ENCODE measurements at regions not wholly inside any gene's neighbourhood (a gene's known extent, or its start where the extent isn't known, plus 50 kb on each side); places are given as distances from the start of the nearest gene placed in this dataset.

- Histone ChIP-seq H3K9me3 (replicated peaks) (no peaks in the 10 kb centered on the region), H3K4me3 (no peak overlapping the region), H3K4me1 (replicated peaks) (no peaks in the 10 kb centered on the region), H3K36me3 (no peaks in the 10 kb centered on the region), H3K27me3 (replicated peaks) (no peaks in the 10 kb centered on the region), H3K27ac (no peak overlapping the region)
- DNase-seq (ENCODE audit: low read depth in 1 of 2, low spot score in 2 of 2) = no peak
These were observed 197.0 kb upstream of the CADM1 start for GRCh38 chr11:115700981-115701875.

- no peaks in the 10 kb centered on the region for H3K4me1 ChIP-seq (replicated peaks)
- H3K9me3 ChIP-seq (replicated peaks) = no peaks in the 10 kb centered on the region
- no peaks in the 10 kb centered on the region for H3K36me3 ChIP-seq
- no peak overlapping the region for H3K4me3 ChIP-seq
- no peaks in the 10 kb centered on the region for H3K27me3 ChIP-seq (replicated peaks)
- DNase-seq (ENCODE audit: low read depth in 1 of 2, low spot score in 2 of 2) = no peak
- no peak overlapping the region for H3K27ac ChIP-seq
These were observed 196.3 kb upstream of the CADM1 start for GRCh38 chr11:115700496-115700895.

DNA sequence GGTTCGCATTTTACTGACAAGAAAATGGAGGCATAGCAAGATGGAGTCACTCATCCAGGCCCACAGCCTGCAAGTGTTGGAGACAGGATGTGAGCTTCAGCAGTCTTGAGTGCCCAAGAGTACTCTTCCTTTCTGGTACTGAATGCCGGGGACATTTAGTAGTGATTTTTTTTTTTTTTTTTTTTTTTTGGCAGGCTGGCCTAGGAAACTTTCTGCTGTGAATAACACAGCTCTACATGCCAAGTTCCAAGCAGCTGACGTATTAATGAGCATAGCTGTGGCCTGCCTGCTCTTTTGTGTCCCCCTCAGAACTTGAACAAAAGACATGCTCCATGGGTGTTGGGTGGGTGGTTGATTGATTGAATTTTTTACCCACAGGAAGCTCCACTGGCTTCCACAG lies 195.5 kb upstream of the CADM1 start:
- Histone ChIP-seq H3K36me3 (no peaks in the 10 kb centered on the region), H3K4me1 (replicated peaks) (no peaks in the 10 kb centered on the region), H3K27ac (no peak overlapping the region), H3K27me3 (replicated peaks) (no peaks in the 10 kb centered on the region), H3K4me3 (no peak overlapping the region), H3K9me3 (replicated peaks) (no peaks in the 10 kb centered on the region)
- DNase-seq (ENCODE audit: low read depth in 1 of 2, low spot score in 2 of 2) = no peak

- no peaks in the 10 kb centered on the region for H3K9me3 ChIP-seq (replicated peaks)
- no peaks in the 10 kb centered on the region for H3K36me3 ChIP-seq
- no peaks in the 10 kb centered on the region for H3K27me3 ChIP-seq (replicated peaks)
- no peak for DNase-seq (ENCODE audit: low read depth in 1 of 2, low spot score in 2 of 2)
- no peak overlapping the region for H3K27ac ChIP-seq
- no peak overlapping the region for H3K4me3 ChIP-seq
- H3K4me1 ChIP-seq (replicated peaks) = no peaks in the 10 kb centered on the region
These were observed 195.1 kb upstream of the CADM1 start for GRCh38 chr11:115699326-115699725.

- H3K4me1 ChIP-seq (replicated peaks) = no peaks in the 10 kb centered on the region
- H3K4me3 ChIP-seq = no peak overlapping the region
- H3K27me3 ChIP-seq (replicated peaks) = no peaks in the 10 kb centered on the region
- H3K27ac ChIP-seq = no peak overlapping the region
- H3K9me3 ChIP-seq (replicated peaks) = no peaks in the 10 kb centered on the region
- H3K36me3 ChIP-seq = no peaks in the 10 kb centered on the region
- no peak for DNase-seq (ENCODE audit: low read depth in 1 of 2, low spot score in 2 of 2)
These were observed 194.0 kb upstream of the CADM1 start for GRCh38 chr11:115698243-115698642.

DNA sequence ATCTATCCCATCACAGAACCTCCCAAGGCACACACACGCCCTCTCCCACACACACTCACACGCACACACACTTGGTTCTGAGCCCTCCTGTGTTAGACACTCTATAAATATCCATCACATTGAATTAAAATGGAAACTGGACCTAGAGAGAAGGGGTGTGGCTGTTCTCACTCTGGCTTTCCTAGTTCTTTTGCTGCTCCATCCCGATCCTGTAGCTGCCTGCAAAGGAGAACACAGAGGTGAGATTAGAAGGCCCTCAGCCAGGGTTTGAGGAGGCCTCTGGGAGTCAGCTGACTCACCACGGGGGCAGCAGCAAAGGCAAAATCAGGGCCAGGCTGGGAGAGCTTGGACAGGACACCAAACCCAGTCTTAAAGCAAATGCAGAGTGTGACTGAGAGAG lies 192.3 kb upstream of the CADM1 start:
- no peaks in the 10 kb centered on the region for H3K36me3 ChIP-seq
- no peak overlapping the region for H3K4me3 ChIP-seq
- no peaks in the 10 kb centered on the region for H3K9me3 ChIP-seq (replicated peaks)
- H3K4me1 ChIP-seq (replicated peaks) = no peaks in the 10 kb centered on the region
- DNase-seq (ENCODE audit: low read depth in 1 of 2, low spot score in 2 of 2) = no peak
- H3K27ac ChIP-seq = no peak overlapping the region
- no peaks in the 10 kb centered on the region for H3K27me3 ChIP-seq (replicated peaks)

GRCh38 chr11:115695677-115696364 lies 191.6 kb upstream of the CADM1 start:
- Histone ChIP-seq H3K9me3 (replicated peaks) (no peaks in the 10 kb centered on the region), H3K4me1 (replicated peaks) (no peaks in the 10 kb centered on the region), H3K27me3 (replicated peaks) (no peaks in the 10 kb centered on the region), H3K4me3 (no peak overlapping the region), H3K36me3 (no peaks in the 10 kb centered on the region), H3K27ac (no peak overlapping the region)
- no peak for DNase-seq (ENCODE audit: low read depth in 1 of 2, low spot score in 2 of 2)

GRCh38 chr11:115693002-115693401 lies 188.8 kb upstream of the CADM1 start:
- H3K27me3 ChIP-seq (replicated peaks) = no peaks in the 10 kb centered on the region
- no peak overlapping the region for H3K4me3 ChIP-seq
- no peaks in the 10 kb centered on the region for H3K9me3 ChIP-seq (replicated peaks)
- H3K4me1 ChIP-seq (replicated peaks) = no peaks in the 10 kb centered on the region
- H3K36me3 ChIP-seq = no peaks in the 10 kb centered on the region
- H3K27ac ChIP-seq = no peak overlapping the region
- no peak for DNase-seq (ENCODE audit: low read depth in 1 of 2, low spot score in 2 of 2)

DNA sequence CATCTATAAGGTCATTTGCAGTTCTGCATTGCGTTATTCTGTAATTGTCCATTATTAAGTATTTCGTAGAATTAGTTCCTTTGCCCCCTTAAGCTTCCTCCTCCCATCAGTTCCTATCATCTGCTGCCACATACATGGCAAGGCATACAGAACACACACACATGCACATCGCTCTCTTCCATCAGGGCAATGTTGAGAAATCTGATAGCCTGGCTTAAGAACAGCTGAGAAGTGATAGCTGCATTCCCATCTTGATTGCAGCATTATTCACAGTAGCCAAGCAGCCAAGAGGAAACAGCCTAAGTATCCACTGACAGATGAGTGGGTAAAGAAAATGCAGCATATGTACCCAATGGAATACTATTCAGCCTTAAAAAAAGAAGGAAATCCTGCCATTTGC lies 186.8 kb upstream of the CADM1 start:
- H3K4me1 ChIP-seq (replicated peaks) = no peaks in the 10 kb centered on the region
- no peaks in the 10 kb centered on the region for H3K36me3 ChIP-seq
- H3K27me3 ChIP-seq (replicated peaks) = no peaks in the 10 kb centered on the region
- H3K4me3 ChIP-seq = no peak overlapping the region
- no peaks in the 10 kb centered on the region for H3K9me3 ChIP-seq (replicated peaks)
- H3K27ac ChIP-seq = no peak overlapping the region
- no peak for DNase-seq (ENCODE audit: low read depth in 1 of 2, low spot score in 2 of 2)

DNA sequence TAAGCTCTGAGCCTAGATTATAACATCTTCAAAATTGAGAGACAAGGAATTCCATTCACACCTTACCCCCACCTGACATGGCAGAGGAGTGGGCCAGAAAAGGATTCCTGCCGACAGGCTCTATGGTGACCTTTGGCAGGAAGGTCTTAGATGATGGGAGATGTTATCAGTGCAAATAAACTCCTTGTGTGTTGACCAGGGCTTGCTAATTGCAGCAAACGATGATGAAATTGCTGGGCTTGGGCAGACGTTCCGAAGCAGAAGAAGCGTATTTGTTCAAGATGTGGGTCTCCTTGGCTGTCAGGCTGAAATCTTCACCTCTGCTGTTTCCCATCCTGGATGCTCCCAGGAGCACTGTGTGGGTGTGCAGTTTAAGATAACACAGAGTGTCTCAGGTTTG lies 183.7 kb upstream of the CADM1 start:
- Histone ChIP-seq H3K4me3 (no peak overlapping the region), H3K4me1 (replicated peaks) (no peaks in the 10 kb centered on the region), H3K27ac (no peak overlapping the region), H3K36me3 (no peaks in the 10 kb centered on the region), H3K9me3 (replicated peaks) (no peaks in the 10 kb centered on the region), H3K27me3 (replicated peaks) (no peaks in the 10 kb centered on the region)
- DNase-seq (ENCODE audit: low read depth in 1 of 2, low spot score in 2 of 2) = no peak

- DNase-seq (ENCODE audit: low read depth in 1 of 2, low spot score in 2 of 2) = no peak
These were observed 180.5 kb upstream of the CADM1 start for GRCh38 chr11:115684699-115685098.

GRCh38 chr11:115684135-115684534 lies 179.9 kb upstream of the CADM1 start:
- H3K4me3 ChIP-seq = no peak overlapping the region
- H3K9me3 ChIP-seq (replicated peaks) = no peaks in the 10 kb centered on the region
- DNase-seq (ENCODE audit: low read depth in 1 of 2, low spot score in 2 of 2) = no peak
- no peaks in the 10 kb centered on the region for H3K36me3 ChIP-seq
- no peak overlapping the region for H3K27ac ChIP-seq
- H3K4me1 ChIP-seq (replicated peaks) = no peaks in the 10 kb centered on the region
- H3K27me3 ChIP-seq (replicated peaks) = no peaks in the 10 kb centered on the region

More at GRCh38 chr11:115684699-115685098, 180.5 kb upstream of the CADM1 start:
- Histone ChIP-seq H3K4me1 (replicated peaks) (no peaks in the 10 kb centered on the region), H3K36me3 (no peaks in the 10 kb centered on the region), H3K27me3 (replicated peaks) (no peaks in the 10 kb centered on the region), H3K27ac (no peak overlapping the region), H3K9me3 (replicated peaks) (no peaks in the 10 kb centered on the region), H3K4me3 (no peak overlapping the region)

DNA sequence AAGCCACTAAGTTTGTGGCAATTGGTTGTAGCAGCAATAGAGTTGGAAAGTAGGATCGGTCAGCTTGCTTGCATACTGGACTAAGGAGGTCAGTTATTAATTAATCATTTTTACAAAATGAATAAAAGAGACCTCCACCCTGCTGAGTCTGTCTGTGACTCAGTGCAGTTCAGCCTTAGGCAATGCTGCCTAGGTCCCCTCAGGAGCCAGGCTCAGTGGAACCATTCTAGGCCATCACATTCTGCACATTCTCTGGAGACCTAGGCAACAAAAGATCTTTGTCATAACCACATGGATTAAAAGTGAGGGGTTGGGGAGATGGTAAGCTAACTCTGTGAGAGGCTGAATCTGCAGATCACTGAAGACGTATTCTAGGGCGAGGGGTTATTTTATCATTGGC lies 178.7 kb upstream of the CADM1 start:
- no peak for DNase-seq (ENCODE audit: low read depth in 1 of 2, low spot score in 2 of 2)
- Histone ChIP-seq H3K36me3 (no peaks in the 10 kb centered on the region), H3K27ac (no peak overlapping the region), H3K27me3 (replicated peaks) (no peaks in the 10 kb centered on the region), H3K4me1 (replicated peaks) (no peaks in the 10 kb centered on the region), H3K9me3 (replicated peaks) (no peaks in the 10 kb centered on the region), H3K4me3 (no peak overlapping the region)

DNA sequence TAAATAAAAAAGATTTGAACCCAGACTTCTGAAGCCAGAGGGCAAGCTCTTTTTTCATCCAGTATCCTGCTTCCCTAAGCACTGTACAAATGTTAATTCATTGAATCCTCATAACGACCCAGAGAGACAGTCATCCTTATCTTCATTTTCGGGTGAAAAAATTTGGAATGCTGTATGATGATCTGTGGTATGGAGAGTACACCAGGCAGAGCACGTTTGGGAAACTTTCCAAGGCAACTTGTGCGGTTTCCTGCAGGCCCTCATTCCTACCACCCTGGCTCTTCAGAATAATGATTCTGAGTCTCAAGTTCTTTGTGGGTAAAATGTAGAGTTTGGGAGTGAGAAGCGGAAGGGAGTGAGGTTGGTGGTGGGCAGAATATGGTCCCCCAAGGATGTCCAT lies 177.9 kb upstream of the CADM1 start:
- Histone ChIP-seq H3K36me3 (no peaks in the 10 kb centered on the region), H3K27me3 (replicated peaks) (no peaks in the 10 kb centered on the region), H3K9me3 (replicated peaks) (no peaks in the 10 kb centered on the region), H3K4me1 (replicated peaks) (peaks cover 4% of the 10 kb centered on the region), H3K27ac (no peak overlapping the region), H3K4me3 (no peak overlapping the region)
- DNase-seq (ENCODE audit: low read depth in 1 of 2, low spot score in 2 of 2) = no peak

All from SJSA1 (cell line).